B cell (primary cell): ENCODE measurements at regions not wholly inside any gene's neighbourhood (a gene's known extent, or its start where the extent isn't known, plus 50 kb on each side); places are given as distances from the start of the nearest gene placed in this dataset.

Experiments
- EZH2 ChIP-seq: IDR thresholded peaks from 2 replicates; pipeline ENCODE4 v1.6.1; 2012; ENCODE audit warnings: borderline replicate concordance, low read depth, mild to moderate bottlenecking, moderate library complexity, low read length; ENCODE audit not compliant: insufficient read depth, poor library complexity, severe bottlenecking
- TF ChIP-seq, protein P1 (sequence below): fragments of 200-600 bp; IDR thresholded peaks from one replicate; pipeline ENCODE4 v1.8.0; 2022; ENCODE audit warnings: antibody characterized with exemption, mild to moderate bottlenecking

DNA sequence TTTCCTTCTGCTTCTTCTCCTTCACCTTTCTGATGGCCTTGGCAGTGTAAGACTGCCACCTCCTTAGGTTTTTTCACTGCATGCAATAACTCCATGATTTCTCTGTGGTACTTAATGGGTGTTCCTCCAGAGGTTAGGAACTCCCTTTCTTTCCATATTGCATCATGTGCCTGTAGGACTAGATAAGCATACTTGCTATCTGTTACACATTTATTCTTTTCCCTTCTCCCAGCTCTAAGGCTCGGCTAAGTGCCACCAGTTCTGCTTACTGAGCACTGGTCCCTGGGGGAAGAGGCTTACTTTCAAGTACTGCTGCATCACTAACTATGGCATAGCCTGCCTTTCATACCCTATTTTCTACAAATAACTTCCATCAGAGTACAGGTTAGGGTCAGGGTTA, 351.8 kb downstream of the OTOL1 start:
- TF ChIP-seq, protein P1, sequence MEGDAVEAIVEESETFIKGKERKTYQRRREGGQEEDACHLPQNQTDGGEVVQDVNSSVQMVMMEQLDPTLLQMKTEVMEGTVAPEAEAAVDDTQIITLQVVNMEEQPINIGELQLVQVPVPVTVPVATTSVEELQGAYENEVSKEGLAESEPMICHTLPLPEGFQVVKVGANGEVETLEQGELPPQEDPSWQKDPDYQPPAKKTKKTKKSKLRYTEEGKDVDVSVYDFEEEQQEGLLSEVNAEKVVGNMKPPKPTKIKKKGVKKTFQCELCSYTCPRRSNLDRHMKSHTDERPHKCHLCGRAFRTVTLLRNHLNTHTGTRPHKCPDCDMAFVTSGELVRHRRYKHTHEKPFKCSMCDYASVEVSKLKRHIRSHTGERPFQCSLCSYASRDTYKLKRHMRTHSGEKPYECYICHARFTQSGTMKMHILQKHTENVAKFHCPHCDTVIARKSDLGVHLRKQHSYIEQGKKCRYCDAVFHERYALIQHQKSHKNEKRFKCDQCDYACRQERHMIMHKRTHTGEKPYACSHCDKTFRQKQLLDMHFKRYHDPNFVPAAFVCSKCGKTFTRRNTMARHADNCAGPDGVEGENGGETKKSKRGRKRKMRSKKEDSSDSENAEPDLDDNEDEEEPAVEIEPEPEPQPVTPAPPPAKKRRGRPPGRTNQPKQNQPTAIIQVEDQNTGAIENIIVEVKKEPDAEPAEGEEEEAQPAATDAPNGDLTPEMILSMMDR: no peak
- TF ChIP-seq EZH2: no peak
